ENCODE measurements at regions not wholly inside any gene's neighbourhood (a gene's known extent, or its start where the extent isn't known, plus 50 kb on each side); places are given as distances from the start of the nearest gene placed in this dataset.
"Not testable (repeated sequence)": the region's sequence is repeated elsewhere in the genome, so short reads cannot be mapped to it uniquely, and the experiment has no call there.

DNA sequence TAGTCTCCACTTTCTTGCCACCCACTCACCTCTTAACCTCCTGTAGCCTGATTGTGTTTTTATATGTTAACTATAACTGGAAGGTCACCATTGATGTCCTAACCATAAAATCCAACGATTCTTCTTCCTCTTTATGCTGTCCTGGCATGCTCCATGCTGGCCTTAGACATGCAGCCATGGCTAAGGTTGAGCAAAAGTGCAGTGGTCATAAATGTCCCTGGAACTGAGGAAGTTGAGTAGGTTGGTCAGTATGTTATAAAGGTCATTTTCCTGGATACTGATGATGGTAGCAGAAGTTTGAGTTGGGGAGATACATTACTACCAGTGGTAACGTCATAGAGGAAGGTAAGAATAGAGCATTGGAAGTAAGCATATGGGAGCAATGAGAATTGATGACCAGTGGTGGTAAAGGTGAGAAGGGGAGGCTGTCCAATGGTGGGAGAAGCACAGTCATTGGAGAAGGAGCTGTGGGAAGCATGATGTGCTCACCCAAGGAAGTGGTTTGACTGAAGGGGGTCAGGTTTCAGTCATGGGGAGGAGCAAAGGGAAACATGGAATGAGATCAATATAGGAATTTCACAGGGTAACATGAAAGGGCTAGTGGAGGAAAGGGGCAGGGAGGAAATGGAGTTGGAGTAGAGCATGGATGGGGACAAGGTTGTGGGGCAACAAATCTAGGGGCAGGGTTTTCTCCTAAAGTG lies 240.8 kb downstream of the DACT1 start:
- intact Hi-C loops (cut with micrococcal nuclease): no loop called here

DNA sequence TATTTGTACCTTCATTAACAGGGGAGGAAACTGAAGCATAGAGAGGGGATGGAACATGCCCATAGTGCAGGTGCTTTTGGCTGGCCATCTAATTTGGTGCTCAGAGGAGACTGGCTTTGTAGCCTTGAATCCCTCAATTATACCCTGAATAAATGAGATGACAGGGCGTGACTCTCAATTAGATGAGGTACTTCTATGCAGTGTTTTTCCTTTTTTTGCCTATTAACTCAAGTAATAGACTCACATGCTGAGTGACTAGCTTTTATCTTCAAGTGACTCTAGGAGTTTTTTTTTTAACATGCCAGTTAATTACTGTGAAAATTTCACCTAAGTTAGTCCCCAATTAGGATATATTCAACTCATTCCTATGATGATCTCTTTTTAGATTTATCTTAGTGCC lies 243.7 kb downstream of the DACT1 start:
- intact Hi-C loops (cut with micrococcal nuclease): no loop called here

DNA sequence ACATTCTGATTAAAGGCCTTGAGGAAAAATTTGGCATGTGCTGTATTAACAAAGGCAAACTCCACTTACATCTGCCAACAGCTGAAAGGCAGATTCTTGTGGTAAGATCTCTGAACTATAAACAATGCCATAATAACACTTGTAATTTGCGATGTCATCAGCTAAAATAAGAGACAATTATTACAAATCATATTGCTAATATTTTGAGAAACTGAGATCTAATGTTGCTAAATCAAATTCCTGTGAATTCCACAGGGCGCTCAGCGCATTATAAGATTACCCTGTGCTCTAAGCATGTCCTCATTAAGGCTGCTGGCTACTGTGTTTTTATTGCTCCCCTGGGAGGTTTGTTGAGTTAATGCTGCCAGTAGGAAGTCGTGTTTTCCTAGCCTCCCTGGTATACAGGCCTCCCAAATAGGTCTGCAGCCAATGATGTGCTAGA lies 244.8 kb downstream of the DACT1 start:
- intact Hi-C loops (cut with micrococcal nuclease): no loop called here

DNA sequence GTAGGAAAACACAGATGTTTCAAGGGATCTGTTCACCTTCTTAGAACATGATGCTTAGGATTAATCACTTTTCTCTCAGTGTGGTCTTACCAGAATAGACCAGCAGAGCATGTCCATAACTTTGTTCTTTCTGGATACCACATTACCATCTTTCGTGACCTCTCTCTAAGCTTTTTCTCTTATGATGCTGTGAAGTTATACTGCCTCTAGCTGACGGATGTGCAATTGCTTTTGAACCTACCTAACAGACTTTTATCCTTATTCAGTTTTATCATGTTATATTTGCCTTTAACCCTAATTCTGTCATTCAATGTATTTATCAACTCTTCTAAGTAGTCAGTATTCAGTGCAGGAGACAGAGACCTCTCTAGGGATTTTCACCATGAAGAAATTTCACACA lies 246.7 kb downstream of the DACT1 start:
- intact Hi-C loops (cut with micrococcal nuclease): no loop called here

DNA sequence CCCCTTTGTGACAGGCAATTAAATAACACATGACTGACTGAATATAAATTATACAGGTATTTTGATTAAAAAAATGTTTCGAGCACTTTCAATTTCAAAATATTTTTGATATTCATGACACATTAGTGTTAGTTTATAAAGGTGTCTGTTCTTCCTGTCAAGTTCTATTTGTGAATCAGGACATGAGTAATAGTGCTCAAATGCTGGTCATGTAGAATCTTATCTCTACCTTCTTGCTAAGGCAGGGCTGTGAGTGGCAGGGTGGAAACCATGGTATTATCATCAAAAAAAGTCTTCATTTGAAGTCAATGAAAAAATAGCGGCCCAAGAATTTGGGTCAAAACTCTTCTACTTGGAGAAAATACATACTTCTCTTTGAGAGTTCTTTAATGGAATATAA lies 250.2 kb downstream of the DACT1 start:
- intact Hi-C loops (cut with micrococcal nuclease): no loop called here

DNA sequence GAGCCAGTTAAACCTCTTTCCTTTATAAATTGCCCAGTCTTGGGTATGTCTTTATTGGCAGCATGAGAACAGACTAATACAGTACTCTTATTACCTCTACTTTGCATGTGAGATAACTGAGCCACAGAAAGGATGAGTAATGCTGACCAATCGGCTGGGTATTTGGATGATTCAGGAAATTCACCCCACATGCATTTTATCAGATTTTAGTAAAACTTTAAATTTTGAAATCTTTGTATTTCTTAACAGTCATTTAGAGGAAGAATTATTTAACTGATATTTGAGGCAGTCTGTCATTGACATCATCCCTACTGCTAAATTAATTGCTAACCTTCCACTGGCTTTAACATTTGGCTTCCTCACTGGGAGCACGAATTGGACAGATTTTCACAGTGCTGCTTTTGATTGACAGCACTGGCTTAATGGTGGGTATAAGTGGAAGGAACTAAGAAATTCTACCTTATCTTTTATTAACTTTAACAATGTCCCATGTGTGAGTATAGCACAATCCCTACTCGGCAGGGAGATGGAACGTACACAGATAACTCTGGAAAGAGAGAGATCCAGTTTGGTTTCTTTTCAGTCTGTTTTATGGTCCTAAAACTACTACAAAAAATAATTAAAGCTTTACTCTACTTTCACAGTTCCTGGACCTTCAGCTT lies 261.0 kb downstream of the DACT1 start:
- intact Hi-C loops (cut with micrococcal nuclease): no loop called here

DNA sequence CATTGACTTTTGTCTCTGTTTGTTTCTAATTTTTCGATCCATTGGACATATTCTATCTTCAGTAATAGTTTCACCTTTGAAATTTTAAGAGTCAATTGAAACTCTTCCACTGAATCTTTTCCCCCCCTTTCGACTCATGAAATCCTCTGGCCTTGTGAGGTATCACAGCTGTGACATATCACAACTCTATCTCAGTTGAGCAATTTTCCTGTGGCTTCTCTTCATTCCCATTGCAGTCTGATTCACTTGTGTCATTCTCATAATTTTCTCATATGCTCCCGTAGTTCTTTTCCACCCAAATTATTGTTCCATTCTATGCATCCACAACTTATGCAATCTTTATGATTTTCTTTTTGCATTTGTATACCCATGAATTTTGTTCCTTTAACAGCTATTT lies 261.6 kb downstream of the DACT1 start:
- intact Hi-C loops (cut with micrococcal nuclease): no loop called here

DNA sequence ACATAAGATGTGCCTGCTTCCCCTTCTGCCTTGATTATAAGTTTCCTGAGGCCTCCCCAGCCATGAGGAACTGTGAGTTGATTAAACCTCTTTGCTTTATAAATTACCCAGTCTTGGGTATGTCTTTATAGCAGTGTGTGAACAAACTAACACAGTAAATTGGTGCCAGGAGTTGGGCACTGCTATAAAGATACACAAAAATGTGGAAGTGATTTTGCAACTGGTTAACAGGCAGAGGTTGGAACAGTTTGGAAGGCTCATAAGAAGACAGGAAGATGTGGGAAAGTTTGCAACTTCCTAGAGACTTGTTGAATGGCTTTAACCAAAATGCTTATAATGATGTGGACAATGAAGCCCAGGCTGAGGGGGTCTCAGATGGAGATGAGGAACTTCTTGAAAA lies 264.1 kb downstream of the DACT1 start:
- intact Hi-C loops (cut with micrococcal nuclease): no loop called here

DNA sequence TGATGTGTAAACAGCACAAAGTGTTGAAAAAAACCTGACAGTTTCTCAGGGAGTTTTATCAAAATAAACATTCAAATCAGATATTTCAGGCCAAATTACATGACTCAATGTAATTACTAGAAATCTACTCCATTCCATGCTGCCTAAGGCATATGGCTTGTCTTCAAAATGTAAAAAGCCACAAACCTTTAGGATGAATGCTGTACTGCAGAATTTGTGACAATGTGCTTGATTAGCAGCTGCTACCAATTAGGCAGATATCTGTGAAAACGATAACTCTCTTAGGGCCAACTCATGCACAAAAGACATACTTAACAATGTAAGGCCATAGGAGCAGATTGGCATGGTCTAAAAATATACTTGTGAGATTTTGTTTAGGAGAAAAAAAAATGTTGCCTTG lies 267.0 kb downstream of the DACT1 start:
- intact Hi-C loops (cut with micrococcal nuclease): no loop called here

DNA sequence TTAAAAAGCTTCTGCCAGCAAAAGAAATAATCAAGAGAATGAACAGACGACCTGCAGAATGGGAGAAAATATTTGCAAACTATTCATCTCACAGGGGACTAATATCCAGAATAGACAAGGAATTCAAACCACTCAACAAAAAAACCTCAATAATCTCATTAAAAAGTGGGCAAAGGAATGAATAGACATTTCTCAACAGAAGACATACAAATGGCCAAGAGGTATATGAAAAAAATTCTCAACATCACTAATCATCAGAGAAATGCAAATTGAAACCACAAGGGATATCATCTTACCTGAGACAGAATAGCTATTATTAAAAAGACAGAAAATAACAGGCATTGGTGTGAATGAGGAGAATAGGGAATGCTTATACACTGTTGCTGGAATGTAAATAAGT lies 270.0 kb downstream of the DACT1 start:
- intact Hi-C loops (cut with micrococcal nuclease): no loop called here

DNA sequence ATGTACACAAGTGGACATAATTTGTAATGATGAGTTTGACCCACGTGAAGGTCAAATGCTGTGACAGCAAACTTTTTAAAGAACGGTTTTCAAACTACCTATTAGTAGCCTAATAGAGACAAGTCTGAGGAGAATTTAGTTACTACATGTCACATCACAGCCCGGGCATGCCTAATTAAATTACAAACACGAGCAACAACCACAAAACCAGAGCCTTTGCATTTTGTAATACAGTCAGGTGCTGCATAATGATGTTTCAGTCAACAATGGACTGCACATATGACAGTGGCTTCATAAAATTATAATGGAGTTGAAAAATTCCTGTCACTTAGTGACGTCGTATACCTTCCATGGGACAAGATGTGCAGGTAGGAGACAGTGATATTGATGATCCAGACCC lies 274.5 kb downstream of the DACT1 start:
- intact Hi-C loops (cut with micrococcal nuclease): no loop called here

DNA sequence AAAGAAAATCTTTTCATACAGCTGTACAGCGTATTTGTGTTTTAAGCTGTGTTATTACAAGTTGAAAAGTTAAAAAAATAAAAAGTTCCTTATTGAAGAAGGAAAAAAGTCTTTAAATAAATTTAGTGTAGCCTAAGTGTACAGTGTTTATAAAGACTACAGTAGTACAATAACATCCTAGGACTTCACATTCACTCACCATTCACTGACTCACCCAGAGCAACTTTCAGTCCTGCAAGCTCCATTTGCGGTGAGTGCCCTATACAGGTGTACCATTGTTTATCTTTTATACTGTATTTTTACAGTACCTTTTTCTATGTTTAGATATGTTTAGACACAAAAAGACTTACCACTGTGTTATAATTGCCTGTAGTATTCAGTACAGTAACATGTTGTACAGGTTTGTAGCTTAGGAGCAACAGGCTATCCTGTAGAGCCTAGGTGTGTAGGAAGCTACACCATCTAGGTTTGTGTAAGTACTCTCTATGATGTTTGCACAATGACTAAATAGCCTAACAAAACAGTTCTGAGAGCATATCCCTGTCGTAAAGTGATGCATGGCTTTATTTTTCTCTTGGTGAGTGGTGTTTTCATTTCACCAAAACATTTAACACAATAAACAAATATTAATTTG lies 275.2 kb downstream of the DACT1 start:
- intact Hi-C loops (cut with micrococcal nuclease): no loop called here

DNA sequence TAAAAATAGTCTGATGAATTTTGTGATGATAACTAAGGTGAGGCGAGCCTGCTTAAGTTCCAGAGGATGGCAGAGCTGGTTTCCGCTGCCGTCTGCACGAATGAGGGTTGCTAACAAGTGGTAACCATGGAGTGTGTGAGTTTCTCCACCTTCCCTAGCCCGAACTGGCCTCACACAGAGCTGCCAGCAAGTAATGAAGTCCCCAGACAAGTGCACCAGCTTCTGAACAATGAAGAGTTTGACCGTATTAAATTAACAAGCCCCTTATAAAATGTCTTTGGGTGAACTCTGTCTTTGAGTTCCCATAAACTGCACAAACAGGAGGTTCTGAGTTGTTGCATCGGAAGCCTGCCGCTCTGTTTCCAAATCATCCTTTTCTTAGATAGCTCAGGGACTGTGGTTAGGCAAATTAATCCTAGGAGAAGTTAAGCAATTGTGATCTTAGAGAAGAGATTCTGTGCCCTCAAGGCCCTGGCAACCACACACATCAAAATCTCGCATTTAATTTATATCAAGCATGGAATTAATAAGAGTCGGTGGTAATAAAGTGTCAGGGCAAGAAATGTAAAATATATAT lies 274.1 kb upstream of the DAAM1 start:
- intact Hi-C loops (cut with micrococcal nuclease): no loop called here

DNA sequence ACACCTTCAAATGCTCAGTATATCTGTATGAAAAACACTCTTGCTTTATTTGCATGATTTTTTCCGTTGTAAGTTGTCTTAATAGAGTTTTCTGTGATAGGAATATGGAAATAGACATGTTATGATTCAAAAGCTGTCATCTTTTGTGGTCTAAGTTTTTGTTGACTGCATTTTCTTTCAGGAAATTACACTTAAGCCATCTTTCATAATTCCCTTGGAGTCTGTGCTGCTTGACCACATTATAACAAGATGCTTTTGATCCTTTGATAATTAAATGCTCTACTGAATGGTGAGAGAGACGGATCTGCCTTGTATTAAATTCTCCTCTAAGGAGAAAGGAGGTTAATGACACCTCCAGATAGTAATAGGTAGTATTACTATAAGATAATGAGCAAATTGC lies 272.8 kb upstream of the DAAM1 start:
- intact Hi-C loops (cut with micrococcal nuclease): no loop called here

DNA sequence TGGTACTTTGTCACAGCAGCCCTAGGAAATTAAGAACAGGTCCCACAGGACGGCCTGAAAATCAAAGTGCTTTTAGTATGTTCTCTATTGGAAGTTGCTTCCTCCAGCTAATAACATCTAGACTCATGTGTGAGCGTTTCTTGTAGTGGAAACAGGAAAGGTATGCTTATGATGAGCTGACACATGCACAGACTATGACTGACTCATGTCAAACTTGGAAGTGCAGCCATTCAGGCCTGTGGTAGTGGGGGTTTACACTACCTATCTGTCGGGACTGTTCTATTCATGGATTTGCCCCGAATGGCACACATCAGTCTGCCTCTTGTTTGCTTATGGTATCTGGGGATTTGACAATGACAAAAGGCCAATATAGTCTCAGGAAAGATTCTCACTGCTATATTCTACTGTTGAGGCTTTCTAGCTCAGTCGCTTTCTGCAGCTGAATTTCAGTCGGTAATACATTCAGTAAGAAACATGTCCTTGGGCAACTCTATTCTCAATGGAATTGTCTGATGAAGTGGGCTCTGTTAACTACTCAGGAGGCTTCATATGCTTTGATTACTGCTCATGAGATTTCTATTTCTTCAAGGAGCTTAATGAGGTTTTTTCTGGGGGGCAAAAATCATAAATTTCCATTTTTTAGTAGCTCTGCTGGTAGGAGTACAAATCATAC lies 270.3 kb upstream of the DAAM1 start:
- intact Hi-C loops (cut with micrococcal nuclease): no loop called here

DNA sequence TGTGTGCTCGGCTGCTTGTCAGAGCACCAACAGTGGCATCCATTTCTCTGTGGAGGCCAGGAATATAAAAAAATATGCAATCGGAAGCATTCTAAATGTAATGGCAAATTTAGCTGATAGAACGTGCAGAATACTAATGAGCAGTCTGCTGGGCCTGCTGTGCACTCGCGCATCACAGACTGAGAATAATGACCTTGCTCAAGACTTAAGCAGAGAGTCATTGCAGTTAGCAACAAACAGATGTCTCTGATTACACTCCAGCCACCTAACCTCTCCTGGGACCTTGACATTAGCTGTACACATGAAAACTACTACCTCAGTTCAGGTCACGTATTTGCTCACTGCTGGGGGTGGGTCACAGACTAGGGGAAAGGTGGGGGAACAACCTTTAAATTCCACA lies 269.2 kb upstream of the DAAM1 start:
- intact Hi-C loops (cut with micrococcal nuclease): no loop called here

DNA sequence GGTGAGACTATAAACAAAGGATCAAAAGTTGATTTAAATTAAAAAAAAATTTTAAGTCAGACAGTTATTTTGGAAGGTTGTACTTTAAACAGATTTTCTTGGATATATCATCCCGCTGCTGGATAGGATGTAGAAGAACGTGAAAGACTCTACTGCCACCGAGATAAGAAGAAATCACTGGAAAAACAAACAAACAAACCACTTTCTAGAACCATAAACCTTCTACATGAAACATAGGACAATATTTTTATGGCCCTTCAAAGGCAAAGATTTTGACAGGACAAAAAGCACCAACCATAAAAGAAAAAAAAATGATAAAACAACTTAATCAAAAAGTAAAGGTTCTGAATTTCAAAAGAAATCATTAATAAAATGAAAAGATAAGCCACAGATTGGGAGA lies 268.2 kb upstream of the DAAM1 start:
- intact Hi-C loops (cut with micrococcal nuclease): no loop called here

DNA sequence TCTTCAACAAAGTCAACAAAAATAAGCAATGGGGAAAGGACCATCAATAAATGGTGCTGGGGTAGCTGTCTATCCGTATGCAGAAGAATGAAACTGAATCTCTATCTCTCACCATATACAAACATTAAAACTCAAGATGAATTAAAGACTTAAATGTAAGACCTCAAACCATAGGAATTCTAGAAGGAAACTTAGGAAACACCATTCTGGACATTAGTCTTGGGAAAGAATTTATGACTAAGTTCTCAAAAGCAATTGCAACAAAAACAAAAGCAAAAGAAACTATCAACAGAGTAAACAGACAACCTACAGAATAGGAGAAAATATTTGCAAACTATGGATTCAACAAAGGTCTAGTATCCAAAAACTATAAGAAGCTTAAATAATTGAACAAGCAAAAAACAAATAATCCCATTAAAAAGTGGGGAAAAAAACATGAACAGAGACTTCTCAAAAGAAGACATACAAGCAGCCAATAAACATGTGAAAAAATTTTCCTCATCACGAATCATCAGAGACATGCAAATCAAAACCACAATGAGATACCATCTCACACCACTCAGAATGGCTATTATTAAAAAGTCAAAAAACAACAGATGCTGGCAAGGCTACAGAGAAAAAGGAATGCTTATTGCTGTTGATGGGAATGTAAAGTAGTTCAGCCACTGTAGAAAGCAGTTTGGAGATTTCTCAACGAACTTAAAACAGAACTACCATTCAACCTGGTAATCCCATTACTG lies 266.1 kb upstream of the DAAM1 start:
- intact Hi-C loops (cut with micrococcal nuclease): not testable (repeated sequence)

DNA sequence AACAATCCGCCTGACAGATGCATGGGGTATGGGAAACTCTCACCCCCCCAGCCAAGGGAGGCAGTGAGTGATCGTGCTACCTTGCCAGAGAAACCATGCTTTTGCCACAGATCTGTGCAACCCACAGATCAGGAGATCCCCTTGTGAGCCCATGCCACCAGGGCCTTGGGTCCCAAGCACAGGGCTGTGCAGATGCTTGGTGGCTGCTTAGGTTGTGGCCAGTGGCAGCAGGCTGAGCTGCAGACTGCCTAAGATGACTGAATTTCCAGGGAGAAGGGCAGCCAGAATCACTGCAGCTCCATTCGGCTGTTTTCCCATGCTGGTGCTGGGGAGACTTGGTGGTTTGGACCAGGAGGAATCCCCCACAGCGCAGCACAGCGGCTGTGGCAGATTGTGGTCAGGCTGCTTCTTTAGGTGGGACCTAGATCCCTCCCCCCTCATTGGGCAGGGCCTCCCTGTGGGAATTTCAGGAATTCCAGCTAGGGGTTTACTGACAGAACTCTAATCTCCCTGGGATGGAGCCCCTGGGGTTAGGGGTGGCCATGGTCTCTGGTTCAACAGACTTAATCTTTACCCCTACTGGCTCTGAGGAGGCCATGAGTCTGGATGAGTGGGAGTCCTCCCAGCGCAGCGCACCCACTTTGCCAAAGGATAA lies 264.6 kb upstream of the DAAM1 start:
- intact Hi-C loops (cut with micrococcal nuclease): no loop called here

DNA sequence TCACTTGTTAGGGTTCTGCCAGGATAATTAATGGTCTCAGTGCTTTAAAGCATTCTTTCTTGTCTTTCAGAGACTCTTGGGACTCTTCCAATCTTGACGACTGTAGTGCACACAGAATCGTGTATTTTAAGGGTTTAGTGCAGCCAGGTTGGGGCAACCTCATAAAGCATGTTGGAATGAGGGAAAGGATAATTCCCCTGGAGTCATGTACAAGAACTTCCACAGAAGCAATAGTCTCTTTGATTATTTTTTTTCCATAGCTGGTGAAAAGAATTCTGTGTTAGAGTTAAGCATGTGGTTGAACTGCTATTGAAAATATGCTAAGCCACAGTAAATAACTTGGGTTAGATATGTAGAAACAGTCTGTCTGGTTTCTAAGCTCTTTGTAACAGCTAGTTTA lies 246.8 kb upstream of the DAAM1 start:
- intact Hi-C loops (cut with micrococcal nuclease): no loop called here

DNA sequence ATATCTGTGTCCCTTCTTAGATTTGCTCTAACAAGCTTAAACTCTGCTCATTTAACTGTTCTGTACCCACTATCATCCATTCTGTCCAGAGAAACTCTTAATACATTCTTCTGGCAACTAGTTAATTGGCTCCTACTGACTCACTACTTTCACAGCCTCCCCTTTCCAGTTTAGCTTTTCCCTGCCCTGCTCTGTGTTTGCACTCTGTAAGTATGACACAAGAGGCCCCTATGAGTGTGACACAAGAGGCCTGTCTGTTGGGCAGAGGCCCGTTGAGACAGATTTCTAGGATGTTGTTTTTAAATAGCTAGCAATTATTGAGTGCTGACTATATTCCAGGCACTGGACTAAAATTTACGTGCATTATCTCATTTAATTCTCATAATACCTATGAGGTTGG lies 246.0 kb upstream of the DAAM1 start:
- intact Hi-C loops (cut with micrococcal nuclease): no loop called here
